ENCODE measurements at regions not wholly inside any gene's neighbourhood (a gene's known extent, or its start where the extent isn't known, plus 50 kb on each side); places are given as distances from the start of the nearest gene placed in this dataset.

DNA sequence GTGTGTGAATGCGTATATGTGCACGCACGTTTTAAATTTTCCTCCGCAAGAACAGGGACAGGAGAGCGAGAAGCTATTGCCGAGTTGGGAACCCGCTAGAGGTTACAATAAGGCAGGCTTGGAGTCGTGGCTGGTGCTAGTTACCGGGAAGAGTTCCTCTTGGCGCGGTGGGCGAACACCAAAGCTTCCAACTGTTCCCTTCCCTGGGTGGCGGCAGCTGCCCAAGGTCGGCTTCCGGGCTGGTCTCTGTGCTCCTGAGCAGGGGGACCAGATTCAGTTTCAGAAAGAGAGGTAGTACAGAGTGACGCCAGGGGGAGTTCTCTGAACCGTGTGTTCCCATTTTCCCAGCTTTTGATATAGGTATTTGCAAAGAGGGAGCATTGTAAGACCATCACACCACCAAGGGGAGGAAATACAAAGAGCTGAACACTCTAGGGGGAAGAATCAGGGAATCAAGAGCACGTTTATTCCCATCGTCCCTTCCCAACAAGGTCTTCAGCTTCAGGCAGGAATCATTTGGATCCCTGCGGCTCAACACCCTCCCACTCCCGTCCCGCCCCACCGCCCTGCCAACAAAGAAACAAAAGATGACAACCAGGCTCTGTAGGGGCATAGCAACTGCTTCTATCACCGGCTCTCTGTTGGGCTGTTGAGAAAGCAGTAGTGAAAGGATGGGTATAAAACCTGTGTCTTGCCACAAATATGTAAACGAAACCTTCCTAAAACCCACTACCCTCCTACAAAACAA lies 113.6 kb upstream of the TEX13C start:
- Histone ChIP-seq H3K27me3 (peaks cover 0 to 39% (median 17%) of the 10 kb centered on the region in 3 donors), H3K4me3 (peak overlapping the region; percentile 38 to 54 (median 48)), H3K27ac (peak overlapping the region in 2 of 5 donors; percentile 65 to 67), H3K36me3 (no peaks in the 10 kb centered on the region), H3K4me1 (peaks cover 0 to 33% (median 26%) of the 10 kb centered on the region in 4 donors), H3K9me3 (peaks cover 0 to 8% (median 0%) of the 10 kb centered on the region in 4 donors)
- TF ChIP-seq EP300 (IDR thresholded peaks at IDR 0.05) (no peak), POLR2AphosphoS5 (IDR thresholded peaks at IDR 0.05) (no peak), CTCF (IDR thresholded peaks at IDR 0.05) (no peak), POLR2A (IDR thresholded peaks at IDR 0.05) (no peak)
- WGBS, 5 donors, result 5 to 36% (median 18%) methylated on average over 22 to 25 of the region's 25 CpGs
- intact Hi-C loops (cut with DNase I; ENCODE audit: low total_unique reads), result no loop called here
- peak in 1 of 2 donors; percentile 39 for DNase-seq

- 24 to 60% (median 32%) methylated on average over 1 of the region's 1 CpG for WGBS, 5 donors
- no peak for DNase-seq
These were observed 109.5 kb upstream of the TEX13C start for GRCh38 chrX:125210146-125210545.

GRCh38 chrX:125219852-125220251 lies 99.8 kb upstream of the TEX13C start:
- intact Hi-C loops (cut with DNase I; ENCODE audit: low total_unique reads), result no loop called here
- Histone ChIP-seq H3K27ac (no peak overlapping the region), H3K4me1 (no peaks in the 10 kb centered on the region), H3K4me3 (no peak overlapping the region), H3K27me3 (no peaks in the 10 kb centered on the region), H3K9me3 (no peaks in the 10 kb centered on the region), H3K36me3 (no peaks in the 10 kb centered on the region)
- WGBS, 5 donors, result 33 to 56% (median 42%) methylated on average over 3 to 4 of the region's 4 CpGs
- DNase-seq, result no peak
- no peak for TF ChIP-seq CTCF (IDR thresholded peaks at IDR 0.05)
- no peak for TF ChIP-seq POLR2AphosphoS5 (IDR thresholded peaks at IDR 0.05)
- TF ChIP-seq POLR2A (IDR thresholded peaks at IDR 0.05), result no peak
- no peak for TF ChIP-seq EP300 (IDR thresholded peaks at IDR 0.05)

More at GRCh38 chrX:125210146-125210545, 109.5 kb upstream of the TEX13C start:
- Histone ChIP-seq H3K9me3 (no peaks in the 10 kb centered on the region), H3K36me3 (no peaks in the 10 kb centered on the region), H3K27ac (no peak overlapping the region), H3K4me1 (peaks cover 0 to 9% (median 6%) of the 10 kb centered on the region in 4 donors), H3K4me3 (no peak overlapping the region), H3K27me3 (peaks cover 0 to 6% (median 2%) of the 10 kb centered on the region in 3 donors)
- intact Hi-C loops (cut with DNase I; ENCODE audit: low total_unique reads), result no loop called here
- TF ChIP-seq CTCF (IDR thresholded peaks at IDR 0.05) (no peak), EP300 (IDR thresholded peaks at IDR 0.05) (no peak), POLR2A (IDR thresholded peaks at IDR 0.05) (no peak)

DNA sequence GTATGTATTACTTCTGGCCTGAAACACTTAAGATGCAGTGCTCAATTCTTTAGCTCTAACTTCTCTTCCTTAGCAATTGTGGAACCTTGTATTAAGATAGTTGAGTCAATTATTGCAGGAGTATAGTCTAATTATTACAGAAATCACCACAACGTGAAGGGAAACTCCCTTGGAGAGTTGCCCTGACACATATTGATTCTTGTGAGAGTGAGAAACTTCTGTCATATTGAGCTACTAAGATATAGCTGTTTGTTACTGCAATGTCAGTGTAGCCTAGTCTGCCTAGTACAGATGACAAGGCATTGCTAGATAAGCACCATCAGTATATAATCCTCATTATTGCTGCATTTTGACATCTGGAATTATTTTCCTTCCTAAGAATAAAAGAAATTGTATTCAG lies 82.7 kb upstream of the TEX13C start:
- no peaks in the 10 kb centered on the region for H3K36me3 ChIP-seq
- no peak for DNase-seq
- no peaks in the 10 kb centered on the region for H3K27me3 ChIP-seq
- no peak overlapping the region for H3K4me3 ChIP-seq
- H3K27ac ChIP-seq, result no peak overlapping the region
- no peaks in the 10 kb centered on the region for H3K9me3 ChIP-seq
- H3K4me1 ChIP-seq, result no peaks in the 10 kb centered on the region
- no peak for TF ChIP-seq EP300 (IDR thresholded peaks at IDR 0.05)
- TF ChIP-seq POLR2AphosphoS5 (IDR thresholded peaks at IDR 0.05), result no peak
- no peak for TF ChIP-seq CTCF (IDR thresholded peaks at IDR 0.05)
- no peak for TF ChIP-seq POLR2A (IDR thresholded peaks at IDR 0.05)
- 10 to 57% (median 38%) methylated on average over 1 of the region's 1 CpG for WGBS, 5 donors
- intact Hi-C loops (cut with DNase I; ENCODE audit: low total_unique reads), result no loop called here

All from stomach (tissue), 8 donors.